Neural cell (in vitro differentiated cells): ENCODE measurements at regions not wholly inside any gene's neighbourhood (a gene's known extent, or its start where the extent isn't known, plus 50 kb on each side); places are given as distances from the start of the nearest gene placed in this dataset.

Experiments used
- EP300 ChIP-seq: fragments of 450-650 bp; conservative IDR thresholded peaks from 2 replicates; pipeline ENCODE4 v1.6.1; 2014; ENCODE audit warnings: antibody characterized with exemption, mild to moderate bottlenecking, moderate library complexity; ENCODE audit not compliant: poor library complexity, severe bottlenecking
- EZH2 ChIP-seq: fragments of 200-600, 300-800 bp; shearing (Covaris generic), sonication (generic); IDR thresholded peaks from 2 replicates; pipeline ENCODE4 v1.6.1; 2014; ENCODE audit warnings: antibody characterized with exemption, low read length, borderline replicate concordance, mild to moderate bottlenecking; ENCODE audit not compliant: insufficient read depth, poor library complexity, severe bottlenecking
- MXI1 ChIP-seq: fragments of 450-650 bp; conservative IDR thresholded peaks from 2 replicates; pipeline ENCODE4 v1.6.1; 2014; ENCODE audit warnings: antibody characterized with exemption, mild to moderate bottlenecking; ENCODE audit not compliant: poor library complexity, severe bottlenecking
- POLR2AphosphoS5 ChIP-seq: IDR thresholded peaks from 2 replicates; pipeline ENCODE4 v1.6.1; 2012
- RAD21 ChIP-seq: fragments of 450-650 bp; conservative IDR thresholded peaks from 2 replicates; pipeline ENCODE4 v1.6.1; 2014; ENCODE audit warnings: antibody characterized with exemption, mild to moderate bottlenecking, moderate library complexity
- SMC3 ChIP-seq: fragments of 450-650 bp; conservative IDR thresholded peaks from 2 replicates; pipeline ENCODE4 v1.6.1; 2014; ENCODE audit warnings: antibody characterized with exemption, mild to moderate bottlenecking, moderate library complexity; ENCODE audit not compliant: poor library complexity
- TAF1 ChIP-seq: IDR thresholded peaks from 2 replicates; pipeline ENCODE4 v1.6.1; 2012; ENCODE audit warnings: low read depth
- TF ChIP-seq, protein P1 (sequence below): fragments of 450-650 bp; IDR thresholded peaks from 2 replicates; pipeline ENCODE4 v1.5.1; 2014; ENCODE audit warnings: antibody characterized with exemption, mild to moderate bottlenecking, moderate library complexity; ENCODE audit not compliant: poor library complexity, severe bottlenecking
- TF ChIP-seq, protein P2 (sequence below): IDR thresholded peaks from 2 replicates; pipeline ENCODE4 v1.6.1; 2012; ENCODE audit warnings: borderline replicate concordance

DNA sequence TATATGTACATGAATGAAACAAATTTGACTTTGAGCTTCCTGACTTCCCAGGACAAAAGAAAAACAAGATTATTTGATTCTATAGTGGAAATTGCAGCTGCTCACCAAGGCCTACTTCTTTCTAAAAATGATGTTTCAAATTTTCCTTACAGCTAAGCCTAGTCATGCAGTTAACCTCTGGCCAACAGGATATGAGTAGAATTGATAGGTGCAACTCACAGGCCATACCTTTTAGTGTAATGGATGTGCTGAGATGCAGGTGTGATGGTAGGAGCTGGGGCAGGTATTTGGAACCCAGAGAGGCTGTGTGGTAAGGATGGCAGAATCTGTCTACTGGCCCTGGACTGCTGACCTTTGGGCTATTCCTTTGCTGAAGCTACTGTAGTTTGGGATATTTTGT, 230.9 kb upstream of the PREP start:
- TF ChIP-seq EZH2 (no peak), EP300 (no peak), SMC3 (no peak), POLR2AphosphoS5 (no peak), RAD21 (no peak), MXI1 (no peak), TAF1 (no peak)
- TF ChIP-seq, protein P1, sequence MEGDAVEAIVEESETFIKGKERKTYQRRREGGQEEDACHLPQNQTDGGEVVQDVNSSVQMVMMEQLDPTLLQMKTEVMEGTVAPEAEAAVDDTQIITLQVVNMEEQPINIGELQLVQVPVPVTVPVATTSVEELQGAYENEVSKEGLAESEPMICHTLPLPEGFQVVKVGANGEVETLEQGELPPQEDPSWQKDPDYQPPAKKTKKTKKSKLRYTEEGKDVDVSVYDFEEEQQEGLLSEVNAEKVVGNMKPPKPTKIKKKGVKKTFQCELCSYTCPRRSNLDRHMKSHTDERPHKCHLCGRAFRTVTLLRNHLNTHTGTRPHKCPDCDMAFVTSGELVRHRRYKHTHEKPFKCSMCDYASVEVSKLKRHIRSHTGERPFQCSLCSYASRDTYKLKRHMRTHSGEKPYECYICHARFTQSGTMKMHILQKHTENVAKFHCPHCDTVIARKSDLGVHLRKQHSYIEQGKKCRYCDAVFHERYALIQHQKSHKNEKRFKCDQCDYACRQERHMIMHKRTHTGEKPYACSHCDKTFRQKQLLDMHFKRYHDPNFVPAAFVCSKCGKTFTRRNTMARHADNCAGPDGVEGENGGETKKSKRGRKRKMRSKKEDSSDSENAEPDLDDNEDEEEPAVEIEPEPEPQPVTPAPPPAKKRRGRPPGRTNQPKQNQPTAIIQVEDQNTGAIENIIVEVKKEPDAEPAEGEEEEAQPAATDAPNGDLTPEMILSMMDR, result no peak
- TF ChIP-seq, protein P2, sequence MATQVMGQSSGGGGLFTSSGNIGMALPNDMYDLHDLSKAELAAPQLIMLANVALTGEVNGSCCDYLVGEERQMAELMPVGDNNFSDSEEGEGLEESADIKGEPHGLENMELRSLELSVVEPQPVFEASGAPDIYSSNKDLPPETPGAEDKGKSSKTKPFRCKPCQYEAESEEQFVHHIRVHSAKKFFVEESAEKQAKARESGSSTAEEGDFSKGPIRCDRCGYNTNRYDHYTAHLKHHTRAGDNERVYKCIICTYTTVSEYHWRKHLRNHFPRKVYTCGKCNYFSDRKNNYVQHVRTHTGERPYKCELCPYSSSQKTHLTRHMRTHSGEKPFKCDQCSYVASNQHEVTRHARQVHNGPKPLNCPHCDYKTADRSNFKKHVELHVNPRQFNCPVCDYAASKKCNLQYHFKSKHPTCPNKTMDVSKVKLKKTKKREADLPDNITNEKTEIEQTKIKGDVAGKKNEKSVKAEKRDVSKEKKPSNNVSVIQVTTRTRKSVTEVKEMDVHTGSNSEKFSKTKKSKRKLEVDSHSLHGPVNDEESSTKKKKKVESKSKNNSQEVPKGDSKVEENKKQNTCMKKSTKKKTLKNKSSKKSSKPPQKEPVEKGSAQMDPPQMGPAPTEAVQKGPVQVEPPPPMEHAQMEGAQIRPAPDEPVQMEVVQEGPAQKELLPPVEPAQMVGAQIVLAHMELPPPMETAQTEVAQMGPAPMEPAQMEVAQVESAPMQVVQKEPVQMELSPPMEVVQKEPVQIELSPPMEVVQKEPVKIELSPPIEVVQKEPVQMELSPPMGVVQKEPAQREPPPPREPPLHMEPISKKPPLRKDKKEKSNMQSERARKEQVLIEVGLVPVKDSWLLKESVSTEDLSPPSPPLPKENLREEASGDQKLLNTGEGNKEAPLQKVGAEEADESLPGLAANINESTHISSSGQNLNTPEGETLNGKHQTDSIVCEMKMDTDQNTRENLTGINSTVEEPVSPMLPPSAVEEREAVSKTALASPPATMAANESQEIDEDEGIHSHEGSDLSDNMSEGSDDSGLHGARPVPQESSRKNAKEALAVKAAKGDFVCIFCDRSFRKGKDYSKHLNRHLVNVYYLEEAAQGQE, result no peak
